Forelimb muscle (tissue), 1 donor: ENCODE measurements at regions not wholly inside any gene's neighbourhood (a gene's known extent, or its start where the extent isn't known, plus 50 kb on each side); places are given as distances from the start of the nearest gene placed in this dataset.

Source experiments
- DNase-seq: peaks from one replicate; pipeline ENCODE4 v3.0.0-alpha.2; 2013; ENCODE audit warnings: low read depth

DNA sequence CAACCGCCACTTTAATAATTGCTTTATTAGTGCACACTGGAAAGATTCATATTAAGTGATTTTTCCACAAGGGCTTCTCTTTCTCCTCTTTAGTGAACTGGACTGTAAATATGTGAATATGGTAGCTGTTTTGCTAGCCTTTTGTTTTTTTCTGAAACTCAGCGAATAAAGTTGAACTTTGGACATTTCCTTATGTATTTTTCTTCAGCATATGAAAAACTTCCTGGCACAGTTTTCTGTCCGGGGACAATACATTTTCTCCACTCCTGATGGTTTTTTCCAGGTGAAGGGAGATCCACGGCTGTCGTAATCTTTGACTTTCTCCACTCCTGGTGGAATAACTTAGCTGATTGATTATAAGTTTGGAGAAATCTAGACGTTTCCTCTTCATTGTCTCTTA is 457.4 kb upstream of the FAT1 start:
- no peak for DNase-seq

DNA sequence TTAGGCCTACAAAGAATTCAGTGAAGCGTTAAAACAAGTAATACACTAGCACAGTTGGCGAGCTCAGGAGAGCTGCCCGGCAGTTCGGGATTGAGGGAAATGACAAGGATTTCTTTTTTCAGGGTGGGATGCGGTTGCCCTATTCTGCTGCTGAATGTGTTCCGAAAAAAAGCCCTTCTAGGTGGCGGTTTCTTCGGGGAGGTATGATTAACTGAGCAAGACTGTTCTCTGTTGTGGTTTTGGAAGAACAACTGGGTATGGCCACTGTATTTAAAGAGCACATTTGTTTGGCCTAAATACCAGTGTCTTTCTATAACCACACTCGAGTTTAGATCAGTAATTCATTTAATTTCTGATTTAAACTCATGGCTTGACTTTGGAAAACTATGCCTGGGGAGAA is 459.7 kb upstream of the FAT1 start:
- no peak for DNase-seq

DNA sequence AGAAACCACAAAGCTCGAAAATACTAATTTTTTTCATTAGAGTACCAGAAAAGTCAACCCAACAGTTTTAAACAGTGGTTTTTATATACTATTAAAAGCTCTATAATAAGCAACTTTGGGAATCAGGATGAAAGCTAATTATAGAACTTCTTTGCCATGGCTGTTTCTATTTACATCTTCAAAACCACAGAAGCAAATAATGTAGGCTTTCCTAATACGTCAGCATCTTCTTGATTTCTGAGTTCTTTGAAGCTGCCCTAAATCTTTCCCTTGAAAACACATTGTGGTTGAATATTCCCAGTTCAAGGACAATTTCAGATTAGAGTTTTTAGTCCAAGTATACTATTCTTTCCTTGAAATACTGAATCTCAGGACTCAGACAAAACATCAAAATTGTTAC is 460.2 kb upstream of the FAT1 start:
- no peak for DNase-seq

DNA sequence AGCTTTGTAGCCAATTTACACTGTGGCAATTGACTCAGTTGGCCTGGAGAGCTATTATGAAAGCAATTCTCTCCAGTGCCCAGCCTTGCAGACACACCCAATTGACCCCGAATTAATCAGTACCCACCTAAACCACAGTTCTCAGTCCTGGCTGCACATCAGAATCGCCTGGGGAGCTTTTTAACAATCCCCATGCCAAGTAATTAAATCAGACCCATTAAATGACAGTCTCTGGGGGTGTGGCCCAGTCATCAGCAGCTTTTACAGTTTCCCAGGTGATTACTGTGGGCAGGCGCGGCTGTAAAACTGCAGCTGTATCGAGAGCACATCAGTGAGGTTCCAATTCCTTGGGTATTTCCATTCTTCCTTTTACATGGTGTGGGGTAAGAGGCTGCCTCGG is 460.9 kb upstream of the FAT1 start:
- no peak for DNase-seq

DNA sequence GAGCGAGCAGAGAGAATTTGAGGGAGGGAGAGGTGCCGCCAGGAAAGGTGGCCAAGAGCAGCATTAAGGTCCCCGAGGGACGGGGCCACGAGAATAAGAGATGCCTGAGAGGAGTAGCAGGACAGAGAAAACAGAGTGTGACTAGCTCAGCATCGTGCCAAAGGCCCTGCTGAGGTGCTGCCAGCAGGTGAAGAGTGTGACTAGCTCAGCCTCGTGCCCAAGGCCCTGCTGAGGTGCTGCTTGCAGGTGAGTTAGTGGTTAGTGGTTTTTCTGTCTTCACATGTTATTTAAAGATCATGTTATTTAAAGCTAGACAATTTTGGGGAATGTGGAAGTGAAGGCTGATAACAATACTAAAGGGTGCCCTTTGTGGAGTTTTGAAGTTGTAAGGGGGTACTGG is 464.5 kb upstream of the FAT1 start:
- no peak for DNase-seq

DNA sequence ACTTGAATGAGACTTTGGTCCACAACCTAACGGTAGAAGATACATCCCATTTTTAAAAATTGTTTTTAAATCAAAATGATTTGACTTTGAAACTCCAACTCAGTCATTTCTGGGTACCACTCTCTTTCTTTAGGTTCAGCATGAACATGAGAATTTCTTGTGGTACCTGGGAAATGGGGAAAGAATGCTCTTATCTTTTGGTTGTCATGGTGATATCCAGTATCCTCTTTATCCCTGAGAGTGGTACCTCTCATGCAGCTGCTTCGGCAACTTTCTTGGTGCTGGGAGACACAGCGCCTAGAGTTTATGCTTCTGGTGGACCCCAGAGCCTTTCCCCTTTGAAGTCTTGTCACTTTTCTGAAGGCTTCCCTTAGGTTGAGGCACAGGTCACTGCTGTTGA is 465.1 kb upstream of the FAT1 start:
- no peak for DNase-seq

DNA sequence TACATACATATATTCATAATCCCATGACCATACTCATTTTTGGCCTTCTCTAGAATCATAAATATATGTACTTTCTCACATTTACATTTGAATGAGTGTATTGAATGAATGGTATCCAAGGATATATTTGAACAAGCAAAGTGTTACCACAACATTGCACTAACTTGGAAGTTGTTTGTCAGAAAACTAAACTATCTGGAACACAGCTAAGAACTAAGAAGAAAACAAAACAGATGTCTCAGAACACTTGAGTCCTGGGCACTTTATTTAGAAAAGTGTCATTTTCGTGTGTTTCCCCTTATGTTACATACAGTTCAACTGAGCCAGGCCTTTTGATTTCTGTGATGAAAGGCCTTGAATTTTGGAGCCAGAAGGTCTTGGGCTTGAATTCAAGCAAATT is 466.7 kb upstream of the FAT1 start:
- DNase-seq: no peak

DNA sequence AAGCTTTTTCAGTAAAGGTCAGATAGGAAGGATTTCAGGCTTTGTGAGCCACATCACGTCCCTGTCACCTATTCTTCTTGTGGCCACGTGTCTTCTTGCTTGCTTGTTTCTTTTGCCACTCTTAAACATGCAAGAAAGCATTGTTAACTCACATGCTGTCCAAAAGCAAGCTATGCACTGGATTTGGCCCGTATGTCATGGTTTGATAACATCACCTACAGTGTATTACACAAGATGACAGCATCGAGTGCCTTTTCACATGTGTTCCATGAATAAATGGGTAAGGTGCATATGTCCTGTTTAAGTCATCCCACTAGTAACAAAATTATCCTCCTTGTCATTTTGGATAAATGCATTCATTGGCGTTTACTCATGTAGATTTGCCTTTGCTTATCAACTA is 468.0 kb upstream of the FAT1 start:
- DNase-seq: no peak

DNA sequence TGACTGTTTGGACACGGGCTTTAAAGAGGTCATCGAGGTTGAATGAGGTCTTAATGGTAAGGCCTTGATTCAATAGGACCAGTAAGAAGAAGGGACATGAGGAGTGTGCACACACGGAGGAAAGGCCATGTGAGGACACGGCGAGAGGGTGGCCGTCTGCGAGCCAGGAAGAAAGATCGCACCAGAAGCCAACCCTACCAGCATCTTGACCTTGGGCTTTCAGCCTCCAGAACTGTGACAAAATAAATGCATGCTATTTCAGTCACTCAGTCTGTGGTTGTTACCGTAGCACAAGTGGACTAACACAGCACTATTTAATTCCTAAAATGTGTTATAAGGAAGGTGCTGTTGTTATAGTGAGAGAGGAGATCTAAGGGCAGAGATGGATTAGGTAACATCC is 468.6 kb upstream of the FAT1 start:
- DNase-seq: no peak

DNA sequence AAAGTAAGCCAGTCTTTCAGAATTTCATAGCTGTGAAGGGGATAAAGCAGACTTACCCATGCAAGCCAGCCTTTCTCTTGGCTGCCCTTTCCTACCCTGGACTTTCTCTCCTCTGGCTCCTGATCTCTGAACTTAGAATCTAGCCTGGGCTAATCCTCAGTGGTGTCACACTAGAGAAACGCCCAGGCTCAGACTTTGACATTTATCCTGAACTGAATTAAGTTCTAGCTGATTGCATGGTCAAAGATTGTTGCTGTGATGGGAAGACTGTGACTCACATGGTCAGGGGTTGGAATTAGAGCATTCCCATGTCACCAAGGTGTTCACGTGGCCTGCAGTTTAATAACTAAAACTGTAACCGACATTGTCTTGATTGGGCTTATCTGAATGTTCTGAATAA is 469.5 kb upstream of the FAT1 start:
- DNase-seq: no peak

DNA sequence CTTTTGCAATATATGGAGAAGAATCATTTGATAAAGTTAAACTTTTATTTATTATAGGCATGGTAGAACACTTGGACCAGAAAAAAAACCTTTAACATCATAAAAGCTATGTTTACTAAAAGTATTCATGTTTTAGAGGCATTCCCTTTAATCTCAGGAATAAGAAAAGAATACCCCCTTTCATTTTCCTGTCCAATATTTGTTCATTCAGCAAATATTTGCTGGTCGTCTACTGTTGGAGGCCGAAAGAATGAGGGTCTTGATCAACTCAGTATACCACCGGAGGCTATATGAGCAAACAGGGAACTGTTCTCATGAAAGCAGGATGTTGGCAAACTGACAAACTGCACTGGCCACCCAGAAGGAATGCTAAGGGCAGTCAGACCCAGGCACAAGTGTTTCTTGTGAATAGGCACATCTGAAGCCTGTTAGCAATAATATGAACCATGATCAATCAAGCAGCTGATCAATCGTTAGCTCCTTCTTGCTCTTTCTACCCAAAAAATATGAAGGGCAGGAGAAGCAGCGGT is 480.8 kb upstream of the FAT1 start:
- no peak for DNase-seq

DNA sequence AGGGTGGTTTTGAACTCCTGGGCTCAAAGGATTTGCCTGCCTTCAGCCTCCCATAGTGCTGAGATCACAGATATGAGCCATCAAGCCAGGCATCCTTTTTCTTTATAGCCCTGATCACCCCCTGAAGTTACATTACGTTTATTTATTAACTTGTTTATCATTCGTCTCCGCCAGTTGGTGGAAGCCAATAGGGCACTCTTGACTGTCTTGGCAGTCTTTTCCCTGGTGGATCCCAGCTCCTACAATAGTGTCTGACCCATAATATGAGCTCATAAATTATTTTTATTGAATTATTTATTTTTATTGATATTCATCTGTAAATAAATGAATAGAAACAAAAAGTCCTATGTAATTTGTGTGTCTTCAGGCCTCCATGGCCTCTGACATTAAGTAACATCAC is 484.3 kb upstream of the FAT1 start:
- DNase-seq: no peak

DNA sequence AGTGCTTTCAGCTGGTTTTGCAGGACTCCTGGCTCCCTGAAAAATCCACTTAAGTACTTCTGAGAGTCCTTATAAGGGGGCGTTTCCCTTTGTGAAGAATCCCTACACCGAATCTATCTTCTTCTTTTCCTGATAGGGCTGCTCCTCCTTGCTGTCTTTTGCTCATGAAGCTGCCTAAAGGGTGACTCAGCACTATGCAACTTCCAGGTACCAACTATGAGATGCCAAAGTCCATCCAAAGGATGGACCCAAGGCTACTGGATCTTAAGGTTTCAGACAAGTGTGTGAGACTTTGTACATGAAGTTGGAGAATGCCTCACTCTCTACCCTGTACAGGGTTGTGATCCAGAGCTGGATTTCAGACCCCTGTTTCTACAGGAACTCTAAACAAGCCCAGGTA is 485.0 kb upstream of the FAT1 start:
- DNase-seq: no peak

DNA sequence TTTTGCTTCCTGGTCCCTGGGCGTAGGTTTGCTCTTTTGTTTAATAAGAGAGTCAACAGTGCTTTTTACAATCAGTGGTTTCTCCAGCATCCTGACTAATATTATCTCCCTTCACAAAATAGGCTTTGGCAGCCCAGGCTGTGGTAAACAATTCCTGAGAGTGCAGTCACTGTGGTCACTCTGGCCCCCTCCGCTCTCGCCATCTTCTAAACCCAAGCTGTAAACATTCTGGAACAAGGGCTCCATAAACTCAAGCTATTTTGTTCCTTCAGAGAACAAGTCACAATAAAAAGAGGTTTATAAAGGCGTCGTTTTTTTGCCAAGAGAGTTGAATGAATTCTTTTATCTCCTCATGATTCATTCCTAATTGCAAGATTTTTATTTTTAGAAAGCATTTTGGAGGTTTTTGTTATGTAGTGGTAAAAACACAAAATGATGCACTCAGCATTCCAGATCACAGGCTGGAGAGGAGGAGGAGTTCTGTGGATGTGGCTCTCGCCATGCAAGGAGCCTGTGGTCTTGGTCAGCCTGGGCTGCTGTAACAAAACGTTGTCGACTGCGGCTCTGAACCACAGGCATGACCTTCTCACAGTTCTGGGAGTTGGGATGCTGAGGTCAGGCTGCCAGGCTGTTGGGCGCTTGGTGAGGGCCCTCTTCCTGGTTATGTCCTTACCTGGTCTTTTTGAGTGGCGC is 486.4 kb upstream of the FAT1 start:
- DNase-seq: no peak

DNA sequence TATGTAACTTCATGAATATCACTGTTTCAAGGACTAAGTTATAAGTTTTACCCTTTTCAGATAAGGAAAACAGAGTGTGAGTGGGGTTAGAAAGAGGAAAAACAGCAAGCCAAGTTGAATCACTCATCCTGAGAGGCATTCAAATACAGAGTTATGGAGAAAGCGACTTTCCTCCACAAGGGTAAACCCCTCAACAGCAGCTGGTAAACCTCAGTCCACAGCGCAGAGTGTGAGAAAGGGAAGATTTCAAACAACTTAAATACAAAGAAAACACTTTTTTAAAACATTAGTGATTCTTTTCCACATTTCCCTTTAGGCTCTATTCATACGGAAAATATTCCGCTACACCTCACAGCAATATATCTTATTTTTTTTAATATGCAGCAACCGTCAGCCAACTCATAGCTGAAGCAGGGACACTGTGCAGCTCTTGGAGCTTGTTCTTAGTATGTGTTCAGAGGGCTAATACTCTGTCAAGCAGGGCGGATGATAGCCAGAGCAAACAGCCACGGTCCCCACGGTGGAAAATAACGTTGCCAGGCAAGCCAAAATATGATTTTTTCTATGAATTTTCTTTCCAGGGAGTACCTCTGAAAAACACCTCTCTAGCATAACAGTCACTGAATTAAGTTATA is 488.9 kb upstream of the FAT1 start:
- no peak for DNase-seq

DNA sequence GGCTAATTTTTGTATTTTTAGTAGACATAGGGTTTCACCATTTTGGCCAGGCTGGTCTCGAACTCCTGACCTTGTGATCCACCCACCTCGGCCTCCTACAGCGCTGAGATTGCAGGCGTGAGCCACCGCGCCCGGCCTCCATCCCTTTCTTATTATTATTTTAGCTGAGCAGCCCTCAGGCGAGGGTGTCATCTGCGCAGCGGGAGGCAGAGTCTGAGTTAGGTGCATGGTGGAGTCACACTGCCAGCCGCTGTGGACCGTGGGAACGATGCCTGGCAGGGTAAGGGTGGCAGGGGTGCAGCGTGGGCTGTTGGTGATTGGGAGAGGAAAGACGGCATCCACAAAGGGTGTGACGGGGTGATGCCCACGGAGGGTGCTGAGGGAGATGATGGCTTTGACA is 491.8 kb upstream of the FAT1 start:
- DNase-seq: no peak

DNA sequence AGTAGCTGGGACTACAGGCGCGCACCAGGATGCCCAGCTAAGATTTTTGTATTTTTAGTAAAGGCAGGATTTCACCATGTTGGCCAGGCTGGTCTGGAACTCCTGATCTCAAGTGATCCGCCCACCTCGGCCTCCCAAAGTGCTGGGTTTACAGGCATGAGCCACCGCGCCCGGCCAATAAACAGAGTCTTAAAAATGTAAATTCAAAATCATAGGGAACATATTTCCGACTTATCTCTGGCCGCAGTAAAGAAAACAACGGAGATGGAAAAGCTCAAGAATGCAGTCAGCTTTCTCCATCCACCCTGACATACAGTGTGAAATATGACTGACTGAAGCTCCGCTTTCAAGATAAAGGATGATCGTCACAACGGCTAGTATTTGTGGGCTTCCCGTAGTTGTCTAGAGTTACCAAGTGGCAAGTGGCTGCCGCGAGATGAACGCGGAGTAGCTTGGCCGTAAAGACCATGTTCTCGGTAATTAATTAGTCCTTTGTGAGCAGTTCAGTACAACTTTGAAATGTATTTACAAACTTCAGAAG is 495.1 kb upstream of the FAT1 start:
- DNase-seq: no peak

DNA sequence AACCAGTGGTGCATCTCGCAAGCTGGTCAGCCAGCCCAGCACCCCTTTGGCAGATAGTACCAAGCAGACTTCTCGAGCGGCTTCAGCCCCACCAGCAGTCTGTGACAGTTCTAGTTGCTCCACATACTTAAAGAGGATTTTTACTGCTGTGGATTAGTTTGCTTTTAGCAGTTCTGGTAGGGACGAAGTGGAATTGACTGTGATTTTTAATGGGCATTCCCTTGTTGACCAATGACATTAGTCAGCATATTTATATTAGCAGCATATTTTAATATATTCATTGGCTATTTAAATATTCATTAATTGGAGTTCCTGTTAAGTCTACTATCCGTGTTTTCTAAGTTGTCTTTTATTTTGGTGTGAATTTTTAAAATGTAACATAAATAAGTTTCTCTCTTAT is 500.9 kb upstream of the FAT1 start:
- no peak for DNase-seq

DNA sequence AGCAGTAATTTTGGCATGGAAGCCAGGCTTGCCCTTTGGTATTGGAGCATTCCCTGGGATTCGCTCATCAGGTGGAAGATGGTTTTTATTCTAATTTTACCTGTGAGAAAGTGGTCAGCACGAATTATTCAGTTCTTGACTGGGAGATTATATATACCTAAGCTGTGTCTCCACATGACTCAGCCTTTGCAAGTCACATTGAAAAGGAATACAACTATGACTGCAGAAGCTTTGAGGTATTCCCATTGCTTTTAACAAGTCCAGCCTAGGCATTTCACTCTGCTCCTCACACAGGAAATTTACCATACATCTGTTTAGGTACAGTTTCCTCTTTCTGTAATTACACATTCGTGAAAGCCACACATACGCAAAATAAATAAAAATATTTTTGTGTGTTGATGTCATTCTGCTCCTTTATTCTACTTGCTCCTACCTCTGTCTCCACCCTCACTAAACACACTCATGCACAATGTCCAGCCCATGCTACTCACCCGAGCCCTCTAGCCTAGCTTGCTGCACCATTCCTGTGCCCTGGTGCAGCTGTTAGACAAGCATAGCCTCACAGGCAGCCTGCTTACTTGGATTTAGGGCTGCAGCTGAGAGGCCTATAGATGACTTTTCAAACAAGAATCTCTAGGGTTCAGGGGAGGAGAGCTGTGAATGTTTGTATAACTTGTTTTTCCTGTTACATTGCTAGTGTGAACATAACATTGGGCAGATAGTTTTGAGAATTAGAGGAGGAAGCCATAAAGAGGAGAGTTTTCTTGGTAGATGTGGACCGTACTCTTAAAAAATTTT is 504.4 kb upstream of the FAT1 start:
- DNase-seq: no peak

DNA sequence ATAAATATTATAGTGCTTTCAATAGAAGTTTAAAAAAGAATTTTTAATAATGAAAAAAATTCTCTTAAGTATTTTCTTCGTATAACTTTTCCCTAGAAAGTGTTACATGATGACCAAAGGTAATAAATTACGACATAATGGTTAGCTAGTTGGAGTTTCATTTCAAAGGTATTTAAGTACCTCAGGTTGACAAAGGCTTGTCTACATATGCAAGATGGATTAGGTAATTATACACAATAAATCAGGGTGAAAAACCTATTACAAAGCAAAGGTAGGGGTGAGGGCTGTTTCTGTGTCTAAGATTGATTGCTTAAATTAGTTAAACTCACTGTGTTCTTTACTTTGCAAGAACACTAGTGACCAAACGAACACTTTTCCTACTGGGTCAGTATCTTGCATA is 508.5 kb upstream of the FAT1 start:
- no peak for DNase-seq

DNA sequence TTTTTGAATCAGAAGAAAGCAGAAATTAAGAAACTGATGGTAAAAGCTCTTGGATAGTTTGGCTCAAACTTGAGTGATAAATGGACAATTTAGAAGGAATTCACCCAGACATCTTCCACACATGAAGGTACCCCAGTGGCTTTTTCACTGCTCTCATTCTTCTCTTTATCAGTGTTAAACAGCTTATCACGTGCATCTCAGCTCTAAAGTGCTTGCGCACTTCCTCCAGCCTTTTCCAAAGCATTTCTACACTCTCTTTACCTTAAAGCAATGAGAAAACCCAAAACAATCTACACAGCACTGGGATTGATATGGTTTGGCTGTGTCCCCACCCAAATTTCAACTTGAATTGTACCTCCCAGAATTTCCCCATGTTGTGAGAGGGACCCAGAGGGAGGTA is 509.1 kb upstream of the FAT1 start:
- no peak for DNase-seq

DNA sequence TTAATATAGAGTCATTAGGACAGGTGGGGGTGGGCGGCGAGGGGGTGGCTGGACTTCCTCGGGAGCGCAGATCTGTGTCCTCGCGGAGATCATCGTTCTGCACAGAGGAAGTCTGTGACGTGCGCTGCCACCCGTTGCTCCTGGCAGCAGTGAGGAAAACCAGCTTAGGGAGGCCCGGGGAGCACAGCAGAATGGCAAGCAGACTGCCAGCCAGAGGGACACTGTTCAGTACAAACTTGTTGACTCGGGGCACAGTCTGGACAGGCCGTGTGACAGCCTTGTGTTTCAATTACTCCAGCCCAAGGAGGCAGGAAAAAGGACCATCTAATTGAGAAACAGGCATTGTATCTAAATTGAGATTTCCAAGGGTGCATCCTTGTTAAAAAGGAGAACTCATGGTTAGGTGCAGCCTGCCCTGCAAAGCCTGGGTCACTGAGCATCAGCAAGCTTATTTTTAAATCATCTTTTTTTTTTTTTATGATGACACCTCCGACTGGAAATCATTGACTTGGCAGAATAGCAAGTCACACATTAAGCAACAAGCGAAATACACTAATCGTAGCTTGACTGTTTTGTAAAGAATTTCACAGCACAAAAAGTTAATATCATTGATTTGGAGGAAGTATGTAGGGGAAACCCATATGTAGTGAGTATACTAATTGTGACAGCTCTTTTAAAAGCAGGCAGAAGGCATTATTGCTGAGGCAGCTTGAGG is 512.0 kb upstream of the FAT1 start:
- DNase-seq: no peak
